ENCODE measurements at regions not wholly inside any gene's neighbourhood (a gene's known extent, or its start where the extent isn't known, plus 50 kb on each side); places are given as distances from the start of the nearest gene placed in this dataset.

DNA sequence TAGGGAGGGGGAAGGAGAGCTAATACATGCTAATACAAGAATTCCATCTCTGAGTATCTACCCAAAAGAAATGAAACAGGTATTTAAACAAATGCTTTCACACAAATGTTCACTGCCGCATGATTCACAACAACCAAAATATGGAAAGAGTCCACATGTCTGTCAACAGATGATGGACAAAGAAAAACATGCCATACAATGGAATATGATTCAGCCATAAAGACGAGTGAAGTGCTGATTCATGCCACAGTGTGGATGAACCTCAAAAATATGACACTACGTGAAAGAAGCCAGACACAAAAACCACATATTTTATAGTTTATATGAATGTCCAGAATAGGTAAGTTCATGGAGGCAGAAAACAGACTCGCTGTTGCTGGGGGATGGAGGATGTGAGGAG is 321.4 kb downstream of the FOXL1 start:
- DNase-seq (ENCODE audit: low read depth in 2 of 3, low spot score in 1 of 3): no peak

DNA sequence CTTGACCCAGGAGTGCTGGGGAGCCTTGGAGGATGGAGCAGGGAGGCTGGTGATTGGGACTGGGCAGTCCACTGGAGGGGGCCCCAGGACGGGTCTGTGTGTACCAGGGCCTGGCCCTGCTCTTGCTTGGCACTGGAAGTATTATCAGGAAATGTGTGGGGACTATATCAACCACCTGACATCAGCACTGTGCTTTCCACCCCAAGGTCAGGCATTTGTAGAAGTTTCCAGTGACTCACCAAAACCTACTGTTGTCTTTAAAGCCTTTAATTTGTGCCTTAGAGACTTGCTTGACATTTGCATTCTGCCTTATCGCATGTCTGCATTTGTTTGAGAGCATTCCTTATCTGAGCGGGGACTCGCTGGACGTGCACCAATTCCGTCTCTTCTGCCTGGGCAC is 323.1 kb downstream of the FOXL1 start:
- DNase-seq (ENCODE audit: low read depth in 2 of 3, low spot score in 1 of 3): no peak

DNA sequence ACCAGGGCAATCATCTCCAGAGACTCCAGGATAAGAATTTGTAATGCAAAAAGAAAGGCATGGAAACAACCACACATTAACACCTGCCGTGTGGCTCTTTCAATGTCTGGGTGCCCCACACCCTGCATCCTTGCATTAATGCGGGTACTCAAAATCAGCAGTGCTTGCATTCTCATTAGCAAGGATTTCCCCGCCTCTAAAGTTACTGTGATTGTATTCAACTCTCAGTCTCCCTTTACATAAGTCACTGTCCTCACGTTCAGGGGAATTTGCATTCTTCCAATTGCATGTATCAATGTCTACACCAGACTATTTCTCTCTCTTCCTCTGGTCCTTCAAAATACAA is 324.3 kb downstream of the FOXL1 start:
- no peak for DNase-seq (ENCODE audit: low read depth in 2 of 3, low spot score in 1 of 3)

DNA sequence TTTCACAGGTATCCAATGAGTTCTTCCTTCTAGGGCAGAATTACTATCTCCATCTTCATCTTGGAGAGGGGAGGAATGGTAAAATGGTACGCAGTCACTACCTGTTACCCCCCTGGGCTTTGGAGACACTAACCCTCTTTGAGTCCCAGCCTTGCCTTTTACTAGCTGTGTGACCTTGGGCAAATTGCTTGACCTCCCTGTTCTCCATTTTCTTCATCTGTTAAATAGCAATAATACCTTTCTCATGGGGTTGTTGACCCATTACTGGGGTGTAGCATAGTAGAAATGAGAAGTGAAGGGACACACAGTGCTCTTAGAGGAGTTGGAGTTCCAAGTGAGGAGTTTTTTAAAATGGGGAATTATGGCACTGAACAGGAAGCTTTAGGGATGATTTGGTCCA is 324.7 kb downstream of the FOXL1 start:
- DNase-seq (ENCODE audit: low read depth in 2 of 3, low spot score in 1 of 3): no peak

DNA sequence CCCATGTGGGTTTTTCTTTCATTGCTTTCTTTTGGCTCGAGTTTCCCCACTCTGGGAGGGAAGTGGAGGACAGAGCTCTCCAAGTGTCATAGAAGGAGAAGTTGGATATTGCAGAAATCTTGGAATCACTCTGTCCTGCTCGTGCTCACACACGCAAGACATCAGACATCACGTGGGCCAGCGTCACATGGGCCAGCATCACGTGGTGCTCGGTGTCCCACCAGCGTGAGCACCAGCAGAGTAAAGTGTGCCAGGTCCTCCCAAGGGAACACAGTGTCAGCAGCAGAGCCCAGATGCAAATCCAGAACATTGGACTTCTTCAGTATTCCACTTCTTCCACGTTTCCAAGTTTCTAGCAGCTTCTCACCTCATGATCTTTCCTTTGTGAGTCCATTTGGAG is 327.0 kb downstream of the FOXL1 start:
- no peak for DNase-seq (ENCODE audit: low read depth in 2 of 3, low spot score in 1 of 3)

DNA sequence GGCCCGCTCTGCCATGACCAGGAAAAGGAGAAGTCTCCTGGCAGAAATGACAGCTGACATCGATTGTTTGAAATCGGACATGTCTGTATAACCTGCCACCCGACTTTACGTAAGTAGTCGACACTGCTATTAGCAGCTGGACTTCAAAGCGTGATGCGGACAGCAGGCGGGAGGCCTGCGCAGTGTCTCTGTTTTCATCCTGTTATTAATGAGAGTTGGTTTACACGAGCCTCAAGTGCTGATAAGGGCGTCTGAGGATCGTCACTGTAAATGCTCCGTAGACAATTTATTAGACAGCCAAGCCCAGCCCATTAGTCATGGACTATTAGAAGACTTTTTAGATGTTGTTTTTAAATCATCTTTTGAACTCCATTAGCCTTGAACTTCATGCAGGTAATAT is 328.3 kb downstream of the FOXL1 start:
- DNase-seq (ENCODE audit: low read depth in 2 of 3, low spot score in 1 of 3): no peak

DNA sequence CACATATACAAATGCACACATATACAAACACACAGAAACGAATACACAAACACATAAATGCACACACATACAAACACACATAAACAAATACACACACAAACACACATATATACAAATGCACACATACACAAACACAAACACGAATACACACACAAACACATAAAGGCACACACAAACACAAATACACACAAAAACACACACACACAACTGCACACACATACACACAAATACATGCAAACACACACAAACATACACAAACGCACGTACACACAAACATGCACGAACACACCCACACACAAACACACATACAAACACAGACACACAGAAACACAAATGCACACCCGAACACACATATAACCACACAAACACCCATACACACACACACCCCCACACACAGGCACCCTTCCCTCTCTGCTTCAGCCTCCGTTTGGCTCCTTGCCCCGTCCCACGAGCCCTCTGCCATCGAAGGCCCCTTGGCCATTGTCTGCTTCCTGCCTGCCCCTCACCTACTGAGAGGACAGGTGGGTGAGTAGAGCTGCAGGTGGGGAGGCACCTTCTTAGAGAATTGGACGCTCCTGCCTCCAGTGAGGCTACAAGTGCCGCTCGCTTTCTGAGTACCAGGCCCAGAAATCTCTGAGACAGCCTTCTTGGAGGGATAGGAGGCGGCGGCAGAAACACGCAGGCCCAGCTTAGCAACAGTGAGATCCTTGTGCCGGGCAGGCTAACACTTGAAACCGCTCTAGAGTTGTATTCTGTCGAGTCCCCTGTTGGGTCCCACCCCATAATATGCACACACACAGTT is 331.2 kb downstream of the FOXL1 start:
- no peak for DNase-seq (ENCODE audit: low read depth in 2 of 3, low spot score in 1 of 3)

DNA sequence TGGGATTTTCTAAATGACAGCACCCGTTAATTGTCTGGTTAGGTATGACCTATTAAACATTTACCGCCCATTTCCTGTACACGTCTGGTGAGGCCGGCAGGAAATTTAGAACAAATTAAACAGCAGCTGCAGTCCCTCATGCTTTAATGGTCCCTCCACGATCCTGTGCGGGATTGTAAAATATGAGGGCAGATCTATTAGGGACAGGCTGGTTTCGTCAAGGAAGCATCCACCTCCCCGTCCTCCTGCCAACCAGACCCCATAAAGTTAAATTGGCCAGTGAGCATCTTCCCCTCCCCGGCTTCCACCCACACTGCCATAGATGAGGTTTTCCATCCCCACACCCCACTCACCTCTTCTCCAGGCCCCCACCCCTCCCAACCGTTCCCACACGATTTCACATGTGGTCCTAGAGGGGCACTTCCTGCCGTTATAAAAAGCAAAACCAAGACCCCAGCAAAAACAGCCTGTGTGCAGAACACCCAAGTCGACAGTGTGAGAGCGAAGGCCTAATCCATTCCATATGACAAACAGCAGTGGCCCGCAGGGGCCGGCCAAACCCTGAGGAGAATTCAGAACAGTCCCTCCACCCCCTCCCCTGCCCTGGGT is 331.9 kb downstream of the FOXL1 start:
- DNase-seq (ENCODE audit: low read depth in 2 of 3, low spot score in 1 of 3): no peak

DNA sequence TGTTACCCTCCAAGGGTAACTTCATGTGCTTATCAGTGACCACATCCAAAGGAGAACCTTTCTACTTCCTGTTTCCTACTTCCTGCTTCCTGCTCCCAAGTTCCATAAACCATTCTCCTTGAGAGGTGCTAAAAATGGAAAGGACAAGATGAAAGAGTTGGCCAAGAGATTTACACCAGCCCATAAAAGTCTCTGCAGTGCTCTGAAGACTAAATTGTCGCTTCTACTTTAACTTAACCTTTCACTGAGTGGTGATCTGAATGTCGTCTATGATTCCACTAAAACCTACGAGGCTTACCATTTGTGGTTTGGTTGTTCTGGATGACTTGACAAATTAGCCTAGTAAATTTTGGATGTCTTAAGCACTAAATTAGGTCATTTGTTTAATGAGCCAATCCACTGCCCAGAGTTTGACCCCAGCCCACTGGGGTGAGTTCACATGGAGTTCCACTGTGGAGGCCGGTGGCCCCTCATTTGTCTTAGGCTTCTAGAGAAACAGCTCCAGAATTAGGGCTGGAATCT is 333.1 kb downstream of the FOXL1 start:
- DNase-seq (ENCODE audit: low read depth in 2 of 3, low spot score in 1 of 3): no peak

DNA sequence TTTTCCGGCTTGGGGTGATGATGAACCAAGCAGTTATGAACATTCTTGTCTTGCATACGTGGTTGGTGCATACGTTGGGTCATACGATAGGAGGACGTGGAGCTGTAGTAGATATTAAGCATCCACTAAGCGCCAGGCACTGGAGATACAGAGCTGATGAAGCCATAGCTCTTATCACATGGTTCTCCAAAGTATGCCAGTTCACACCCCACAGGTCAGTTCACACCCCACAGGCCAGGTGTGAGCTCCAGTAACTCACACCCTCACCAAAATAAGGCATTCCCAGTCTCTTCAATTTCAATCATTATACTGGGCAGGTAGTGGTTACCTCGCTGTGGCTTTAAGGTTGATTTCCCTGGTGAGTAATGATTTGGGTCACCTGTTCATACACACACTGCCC is 335.5 kb downstream of the FOXL1 start:
- DNase-seq (ENCODE audit: low read depth in 2 of 3, low spot score in 1 of 3): no peak

DNA sequence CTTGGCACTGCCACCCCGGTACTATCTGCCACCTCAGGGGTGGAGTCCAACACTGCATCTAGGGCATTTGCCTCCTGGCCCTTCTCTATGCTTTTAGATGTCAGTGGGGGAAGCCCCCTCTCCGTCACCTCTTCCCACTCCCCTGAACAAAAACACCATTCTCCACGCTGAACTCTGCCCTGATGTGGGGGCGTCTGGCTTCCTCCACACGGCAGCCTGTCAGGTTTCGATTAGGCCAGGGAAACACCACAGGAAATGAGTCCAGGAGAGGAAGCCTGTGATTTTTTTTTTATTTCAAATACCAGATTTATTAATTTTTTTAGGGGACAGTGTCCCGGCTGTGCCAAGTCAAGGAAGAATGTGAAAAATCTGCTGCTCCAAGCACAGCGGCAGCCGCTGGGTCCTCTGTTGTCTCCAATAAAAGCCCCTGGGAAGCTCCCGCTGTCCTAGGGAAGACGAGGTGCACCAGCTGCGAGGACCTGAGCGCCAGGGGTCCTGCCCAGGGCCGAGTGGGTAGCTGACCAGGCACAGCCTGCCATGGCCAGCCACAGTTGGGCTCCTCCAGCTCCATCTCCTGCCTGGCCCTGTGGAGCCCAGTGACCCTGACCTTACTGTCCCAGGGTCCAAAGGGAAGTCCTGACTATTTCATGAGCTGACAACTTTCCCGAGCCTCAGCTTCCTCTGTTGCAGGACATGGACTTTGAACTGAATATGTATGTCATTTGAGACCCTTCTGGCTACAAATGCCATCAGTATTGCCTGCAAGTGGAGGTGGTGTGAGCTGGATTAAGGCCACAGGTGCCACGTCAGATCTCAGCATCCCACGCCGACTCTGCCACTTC is 336.7 kb downstream of the FOXL1 start:
- no peak for DNase-seq (ENCODE audit: low read depth in 2 of 3, low spot score in 1 of 3)

DNA sequence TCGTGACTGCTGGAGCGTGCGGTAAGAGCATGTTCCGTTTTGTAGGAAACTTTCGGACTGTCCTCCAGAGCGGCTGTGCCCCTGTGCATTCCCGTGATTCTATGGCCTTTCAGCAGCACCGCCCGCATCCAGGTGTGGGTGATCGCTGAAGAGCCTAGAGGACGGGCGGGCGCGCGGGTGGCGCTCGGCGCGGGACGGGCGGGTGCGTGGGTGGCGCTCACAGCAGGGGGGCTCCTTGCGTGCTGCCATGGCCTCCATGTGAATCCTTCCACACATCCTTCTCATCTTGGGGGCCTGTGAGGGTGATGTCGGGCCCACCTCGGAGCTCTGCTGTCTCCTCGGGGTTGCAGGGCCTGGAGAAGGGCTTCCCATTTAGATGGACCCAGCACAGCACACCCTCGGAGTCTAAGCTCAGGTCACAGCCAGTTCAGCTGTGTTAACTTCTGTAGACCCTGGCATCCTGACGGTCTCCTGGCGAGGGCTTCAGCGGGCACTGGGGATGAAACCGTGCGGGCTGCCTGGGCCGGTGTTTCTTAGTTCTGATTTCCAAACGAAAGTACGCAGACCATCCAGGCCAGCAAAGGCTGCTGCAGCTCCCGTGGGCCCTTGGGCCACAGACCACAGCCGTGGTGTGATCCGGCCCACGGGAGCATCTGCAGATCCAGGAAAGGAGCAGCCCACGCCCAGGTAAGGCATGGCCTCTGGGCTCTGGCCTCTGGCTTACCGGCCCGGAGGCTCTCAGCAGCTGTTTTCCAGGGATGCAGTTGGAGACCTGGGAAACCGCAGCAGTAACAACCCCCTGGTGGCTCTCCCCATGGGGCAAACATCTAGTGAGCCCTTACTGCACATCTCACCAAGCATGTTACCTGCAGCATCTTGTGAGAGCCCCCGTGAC is 339.4 kb downstream of the FOXL1 start:
- no peak for DNase-seq (ENCODE audit: low read depth in 2 of 3, low spot score in 1 of 3)

DNA sequence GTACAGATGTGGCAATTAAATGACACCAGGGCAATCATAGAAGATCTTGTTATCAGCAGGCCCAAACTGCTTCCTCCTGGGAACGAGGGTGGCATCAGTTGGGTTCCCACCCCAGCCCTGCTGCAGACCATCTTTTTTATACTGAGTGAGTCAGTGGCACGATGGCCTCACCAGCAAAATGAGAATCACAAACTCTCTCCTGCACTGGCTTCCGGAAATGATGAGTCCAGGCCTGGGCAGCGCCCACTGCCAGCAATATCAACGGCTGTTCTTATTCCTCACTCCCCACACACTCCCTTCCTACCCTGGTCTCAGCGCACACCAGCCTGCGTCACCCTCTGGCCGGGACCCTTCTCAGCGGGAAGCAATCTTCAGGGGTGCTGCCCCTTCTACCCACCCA is 340.3 kb downstream of the FOXL1 start:
- DNase-seq (ENCODE audit: low read depth in 2 of 3, low spot score in 1 of 3): no peak

DNA sequence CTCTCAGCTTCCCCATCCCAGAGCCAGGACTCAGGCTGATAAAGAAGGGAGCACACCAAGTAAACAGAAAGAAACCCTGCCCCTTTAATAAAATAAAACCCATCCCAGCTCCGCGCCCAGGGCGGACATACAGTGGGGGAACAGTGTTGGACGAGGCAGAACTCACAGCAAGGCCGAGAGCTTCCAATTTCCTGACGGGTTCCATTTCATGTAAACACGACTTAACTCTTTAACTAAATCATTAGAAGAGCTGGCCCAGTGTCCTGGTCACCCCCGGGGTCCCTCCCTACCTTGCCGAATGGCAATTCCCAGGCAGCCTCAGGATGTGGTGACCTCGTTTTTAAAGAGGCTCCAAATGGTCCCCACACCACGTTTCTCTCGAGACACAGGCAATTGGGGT is 340.7 kb downstream of the FOXL1 start:
- DNase-seq (ENCODE audit: low read depth in 2 of 3, low spot score in 1 of 3): no peak

DNA sequence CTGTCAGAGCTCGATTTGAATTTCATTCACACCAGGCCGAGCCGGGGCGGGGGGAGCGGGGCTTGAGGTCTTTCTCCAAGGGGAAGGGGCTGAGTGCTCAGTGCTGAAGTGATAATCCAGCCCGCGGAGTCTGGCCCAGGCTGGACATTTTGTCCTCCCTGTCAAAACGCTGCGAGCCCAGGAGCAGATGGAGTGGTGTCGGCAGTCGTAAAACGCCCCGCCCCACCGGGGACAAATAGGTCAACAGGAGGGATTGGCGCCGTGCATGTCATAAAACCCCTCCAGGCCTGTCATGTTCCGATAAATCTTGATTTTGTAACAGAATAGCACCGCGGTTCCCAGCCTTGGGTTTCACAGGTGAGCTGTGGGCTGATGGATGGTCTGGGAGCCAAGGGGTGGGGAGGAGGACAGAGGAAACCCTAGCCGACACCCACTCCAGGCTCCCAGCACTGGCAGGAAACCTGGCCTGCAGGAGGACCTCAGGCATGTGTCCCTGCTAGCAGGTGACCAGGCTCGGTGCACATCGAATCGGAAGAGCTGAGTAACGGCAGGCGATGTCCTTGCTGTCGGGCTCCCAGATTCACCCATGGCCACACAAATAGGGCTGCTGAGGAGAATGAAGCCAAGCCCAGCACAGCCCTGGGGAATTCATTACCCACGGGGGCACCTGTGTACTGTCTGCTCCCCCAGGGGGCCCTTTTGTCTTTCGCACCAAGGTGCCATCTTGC is 341.4 kb downstream of the FOXL1 start:
- DNase-seq (ENCODE audit: low read depth in 2 of 3, low spot score in 1 of 3): no peak

DNA sequence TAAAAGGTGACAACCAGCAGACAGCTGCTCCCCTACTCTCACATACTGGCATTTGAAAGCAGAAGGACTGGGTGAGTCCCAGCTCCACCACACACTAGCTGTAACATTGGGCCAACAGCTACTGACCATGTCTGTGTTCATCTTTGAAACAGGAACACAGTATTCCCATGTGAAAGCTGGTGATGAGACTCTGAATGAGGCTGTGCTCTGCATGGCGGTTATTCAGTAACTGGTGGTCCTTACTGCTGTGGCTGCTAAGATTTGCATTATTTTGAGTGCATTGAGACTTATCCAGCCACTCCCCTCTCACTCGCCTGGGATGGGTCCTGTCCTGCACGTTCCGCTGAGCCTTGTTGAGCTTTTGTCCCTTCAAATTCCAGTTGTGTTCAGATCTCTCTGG is 342.9 kb downstream of the FOXL1 start:
- DNase-seq (ENCODE audit: low read depth in 2 of 3, low spot score in 1 of 3): no peak

DNA sequence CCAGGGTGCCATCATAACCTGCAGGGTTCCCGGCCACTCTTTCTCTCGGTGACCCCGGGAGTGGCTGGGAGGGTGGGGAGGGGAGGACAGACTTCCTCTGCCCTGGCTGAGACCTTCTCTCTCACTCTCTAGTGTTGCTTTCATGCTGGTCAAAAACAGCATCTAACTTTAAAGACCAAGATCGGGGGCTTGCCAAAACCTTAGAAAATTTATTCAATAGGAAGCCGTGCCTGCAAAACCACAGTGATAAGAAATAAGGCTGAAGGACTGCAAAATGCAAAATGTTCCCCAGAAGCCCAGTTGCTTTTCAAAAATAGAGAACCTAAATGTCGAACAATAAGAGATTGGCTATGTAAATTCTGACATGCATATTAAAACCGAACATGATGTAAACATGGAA is 344.0 kb downstream of the FOXL1 start:
- DNase-seq (ENCODE audit: low read depth in 2 of 3, low spot score in 1 of 3): no peak

DNA sequence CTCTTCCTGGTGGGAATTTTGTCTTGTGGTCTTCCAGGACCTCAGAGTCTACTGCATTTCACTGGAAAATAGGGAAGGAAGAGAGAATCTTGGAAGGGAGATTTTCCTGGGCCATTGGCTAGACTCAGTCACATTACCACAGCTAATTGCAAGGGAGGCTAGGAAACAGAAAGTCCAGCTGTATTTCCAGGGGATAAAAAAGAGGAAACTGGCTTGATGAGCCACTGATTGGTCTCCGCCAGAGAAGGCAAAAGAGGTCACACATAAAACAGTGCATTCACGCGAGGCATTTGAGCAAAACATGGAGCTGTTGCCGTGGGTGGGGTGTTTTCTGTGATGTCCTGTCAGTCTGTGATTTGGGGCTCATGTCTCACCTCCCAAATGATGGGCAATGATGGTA is 345.3 kb downstream of the FOXL1 start:
- DNase-seq (ENCODE audit: low read depth in 2 of 3, low spot score in 1 of 3): no peak

DNA sequence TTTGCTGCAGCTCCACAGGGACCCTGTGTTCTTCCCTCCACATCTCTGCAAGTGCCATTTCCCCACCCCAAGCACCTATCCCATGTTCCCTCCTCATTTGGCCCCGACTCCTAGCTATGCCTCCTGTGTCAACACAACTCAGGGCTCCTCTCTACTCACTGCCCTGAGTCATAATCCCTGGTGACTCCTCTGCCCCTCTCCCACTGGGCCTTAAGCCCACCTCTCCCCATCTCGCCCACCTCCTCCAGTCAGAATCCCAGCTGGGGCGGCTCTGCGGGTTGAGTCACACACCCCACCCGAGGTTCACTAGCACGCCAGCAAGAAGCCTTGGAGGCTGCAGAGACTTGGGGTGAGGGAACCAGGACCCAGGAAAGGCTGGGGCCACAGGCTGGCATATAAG is 346.2 kb downstream of the FOXL1 start:
- no peak for DNase-seq (ENCODE audit: low read depth in 2 of 3, low spot score in 1 of 3)

DNA sequence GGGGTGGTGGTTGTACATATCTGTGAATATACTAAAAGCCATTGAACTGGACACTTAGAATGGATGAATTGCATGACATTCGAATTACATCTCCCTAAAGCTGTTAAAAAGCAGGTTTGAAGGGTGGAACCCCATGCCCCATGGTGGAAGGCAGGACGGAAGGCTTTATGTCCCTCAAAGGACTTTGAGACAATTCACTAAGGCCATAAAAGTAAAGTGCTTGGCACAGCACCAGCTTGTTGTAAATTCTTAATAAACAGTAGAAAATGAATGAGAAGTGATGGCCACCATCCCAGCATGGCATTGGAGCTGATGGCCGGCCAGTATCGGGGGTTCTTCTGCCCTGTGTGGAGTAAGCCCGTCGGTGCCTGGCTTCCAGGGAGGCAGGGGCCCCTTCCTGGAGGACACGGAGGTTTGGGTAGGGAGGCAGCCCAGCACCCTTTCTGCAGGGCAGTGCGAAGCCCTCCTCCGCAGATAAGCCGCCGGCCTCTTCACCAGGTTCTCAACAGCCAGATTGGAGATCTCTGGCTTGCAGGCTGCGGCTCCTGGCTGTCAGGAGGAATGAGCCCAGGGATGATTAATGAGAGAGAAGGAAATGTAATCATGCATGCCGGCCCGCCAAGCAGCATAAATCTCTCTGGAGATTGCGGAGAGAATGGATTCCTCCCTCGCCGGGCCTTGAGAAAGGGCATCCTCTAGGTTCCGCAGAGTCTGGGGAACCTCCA is 346.9 kb downstream of the FOXL1 start:
- DNase-seq (ENCODE audit: low read depth in 2 of 3, low spot score in 1 of 3): no peak
